ENCODE measurements at regions not wholly inside any gene's neighbourhood (a gene's known extent, or its start where the extent isn't known, plus 50 kb on each side); places are given as distances from the start of the nearest gene placed in this dataset.

DNA sequence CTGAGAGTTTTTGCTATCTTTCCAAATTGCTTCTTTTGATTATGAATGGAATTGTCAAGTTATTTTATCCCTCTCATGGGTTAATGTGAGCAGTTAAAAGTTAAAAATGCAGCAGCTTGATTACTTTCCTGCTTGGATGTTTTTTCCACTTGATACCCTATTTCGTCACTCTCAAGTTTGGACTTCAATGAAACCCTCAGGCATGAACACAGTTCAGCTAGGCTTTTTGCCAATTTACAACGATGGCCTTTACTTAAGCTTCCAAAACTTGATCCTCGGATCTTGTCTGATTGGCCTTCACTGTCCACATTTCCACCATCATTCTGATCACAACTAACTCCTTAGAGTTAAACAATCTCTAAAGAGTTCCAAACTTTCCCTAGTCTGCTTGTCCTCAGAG, 752.4 kb upstream of the PRMT6 start:
- ChIA-PET POLR2A (no interaction called here), CTCF (no interaction called here)
- Mint-ChIP-seq H3K4me3 (no peak overlapping the region), H3K36me3 (ENCODE audit: low read depth) (no peaks in the 10 kb centered on the region), H3K4me1 (no peaks in the 10 kb centered on the region), H3K27me3 (no peaks in the 10 kb centered on the region), H3K27ac (no peak overlapping the region), H3K9me3 (peaks cover 6% of the 10 kb centered on the region)
- intact Hi-C loops (cut with micrococcal nuclease) = no loop called here
- no peak for ATAC-seq (ENCODE audit: low read depth)
- TF ChIP-seq, protein P1, sequence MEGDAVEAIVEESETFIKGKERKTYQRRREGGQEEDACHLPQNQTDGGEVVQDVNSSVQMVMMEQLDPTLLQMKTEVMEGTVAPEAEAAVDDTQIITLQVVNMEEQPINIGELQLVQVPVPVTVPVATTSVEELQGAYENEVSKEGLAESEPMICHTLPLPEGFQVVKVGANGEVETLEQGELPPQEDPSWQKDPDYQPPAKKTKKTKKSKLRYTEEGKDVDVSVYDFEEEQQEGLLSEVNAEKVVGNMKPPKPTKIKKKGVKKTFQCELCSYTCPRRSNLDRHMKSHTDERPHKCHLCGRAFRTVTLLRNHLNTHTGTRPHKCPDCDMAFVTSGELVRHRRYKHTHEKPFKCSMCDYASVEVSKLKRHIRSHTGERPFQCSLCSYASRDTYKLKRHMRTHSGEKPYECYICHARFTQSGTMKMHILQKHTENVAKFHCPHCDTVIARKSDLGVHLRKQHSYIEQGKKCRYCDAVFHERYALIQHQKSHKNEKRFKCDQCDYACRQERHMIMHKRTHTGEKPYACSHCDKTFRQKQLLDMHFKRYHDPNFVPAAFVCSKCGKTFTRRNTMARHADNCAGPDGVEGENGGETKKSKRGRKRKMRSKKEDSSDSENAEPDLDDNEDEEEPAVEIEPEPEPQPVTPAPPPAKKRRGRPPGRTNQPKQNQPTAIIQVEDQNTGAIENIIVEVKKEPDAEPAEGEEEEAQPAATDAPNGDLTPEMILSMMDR (IDR thresholded peaks at IDR 0.05) = no peak
- no peak for DNase-seq

DNA sequence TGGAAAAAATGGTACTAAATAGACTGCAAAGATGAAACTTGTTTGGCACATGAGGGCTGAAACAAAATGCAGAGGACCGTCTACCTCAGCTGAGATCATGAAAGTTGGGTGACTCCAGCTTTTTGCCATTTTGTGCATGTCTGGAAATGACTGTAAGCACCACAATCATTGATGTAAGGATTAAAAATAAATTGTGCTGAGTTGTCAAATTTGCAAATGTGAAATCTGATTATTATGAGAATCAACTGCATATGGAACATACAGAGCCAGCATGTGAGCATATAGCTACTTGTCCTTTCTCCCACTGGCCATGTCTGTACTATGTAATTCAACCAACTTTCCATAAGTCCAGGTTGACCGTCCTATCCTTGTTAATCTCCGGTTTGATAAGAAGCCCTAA, 736.9 kb upstream of the PRMT6 start:
- no peak overlapping the region for H3K27ac Mint-ChIP-seq
- ATAC-seq (ENCODE audit: low read depth) (no peak), DNase-seq (no peak)
- peaks cover 6% of the 10 kb centered on the region for H3K9me3 Mint-ChIP-seq
- no peaks in the 10 kb centered on the region for H3K27me3 Mint-ChIP-seq
- TF ChIP-seq, protein P1 (IDR thresholded peaks at IDR 0.05) = no peak
- intact Hi-C loops (cut with micrococcal nuclease) = no loop called here
- no peaks in the 10 kb centered on the region for H3K4me1 Mint-ChIP-seq
- no peak overlapping the region for H3K4me3 Mint-ChIP-seq
- ChIA-PET POLR2A (no interaction called here), CTCF (no interaction called here)
- H3K36me3 Mint-ChIP-seq (ENCODE audit: low read depth) = no peaks in the 10 kb centered on the region

GRCh38 chr1:106325600-106325999, 730.9 kb upstream of the PRMT6 start:
- Mint-ChIP-seq H3K4me3 (no peak overlapping the region), H3K9me3 (peaks cover 1% of the 10 kb centered on the region), H3K27me3 (no peaks in the 10 kb centered on the region), H3K27ac (no peak overlapping the region), H3K36me3 (ENCODE audit: low read depth) (no peaks in the 10 kb centered on the region), H3K4me1 (no peaks in the 10 kb centered on the region)
- ATAC-seq (ENCODE audit: low read depth) (no peak), DNase-seq (no peak)
- intact Hi-C loops (cut with micrococcal nuclease) = no loop called here
- TF ChIP-seq, protein P1 (IDR thresholded peaks at IDR 0.05) = no peak
- CTCF ChIA-PET = no interaction called here
- POLR2A ChIA-PET = no interaction called here

GRCh38 chr1:106344494-106344893, 712.0 kb upstream of the PRMT6 start:
- Mint-ChIP-seq H3K9me3 (peaks cover 6% of the 10 kb centered on the region), H3K27me3 (no peaks in the 10 kb centered on the region), H3K4me3 (no peak overlapping the region), H3K36me3 (ENCODE audit: low read depth) (no peaks in the 10 kb centered on the region), H3K4me1 (no peaks in the 10 kb centered on the region), H3K27ac (no peak overlapping the region)
- DNase-seq (no peak), ATAC-seq (ENCODE audit: low read depth) (no peak)
- POLR2A ChIA-PET = no interaction called here
- CTCF ChIA-PET = no interaction called here
- intact Hi-C loops (cut with micrococcal nuclease) = no loop called here
- TF ChIP-seq, protein P1 (IDR thresholded peaks at IDR 0.05) = no peak

GRCh38 chr1:106360252-106360651, 696.2 kb upstream of the PRMT6 start:
- CTCF ChIA-PET = no interaction called here
- H3K36me3 Mint-ChIP-seq (ENCODE audit: low read depth) = no peaks in the 10 kb centered on the region
- ATAC-seq (ENCODE audit: low read depth) (no peak), DNase-seq (no peak)
- POLR2A ChIA-PET = no interaction called here
- H3K9me3 Mint-ChIP-seq = peaks cover 18% of the 10 kb centered on the region
- H3K4me1 Mint-ChIP-seq = no peaks in the 10 kb centered on the region
- no peak overlapping the region for H3K4me3 Mint-ChIP-seq
- no peak overlapping the region for H3K27ac Mint-ChIP-seq
- TF ChIP-seq, protein P1 (IDR thresholded peaks at IDR 0.05) = no peak
- no peaks in the 10 kb centered on the region for H3K27me3 Mint-ChIP-seq
- intact Hi-C loops (cut with micrococcal nuclease) = no loop called here

All from activated B cell treated with CpG ODN at 0.5 μM for 24 hours (primary cell).